ENCODE measurements at regions not wholly inside any gene's neighbourhood (a gene's known extent, or its start where the extent isn't known, plus 50 kb on each side); places are given as distances from the start of the nearest gene placed in this dataset.

- no peak for DNase-seq (ENCODE audit: insufficient read length, low spot score)
- no peak for FAIRE-seq
Observed at GRCh38 chr9:126235336-126236243, 91.0 kb upstream of the MVB12B start.

GRCh38 chr9:126236273-126236672 lies 90.4 kb upstream of the MVB12B start:
- FAIRE-seq: no peak
- DNase-seq (ENCODE audit: insufficient read length, low spot score): no peak

GRCh38 chr9:126238415-126238814 lies 88.2 kb upstream of the MVB12B start:
- DNase-seq (ENCODE audit: insufficient read length, low spot score) (no peak), FAIRE-seq (no peak)

GRCh38 chr9:126239515-126239914 lies 87.1 kb upstream of the MVB12B start:
- FAIRE-seq: no peak

GRCh38 chr9:126240835-126241234 lies 85.8 kb upstream of the MVB12B start:
- FAIRE-seq: no peak

More at GRCh38 chr9:126239515-126239914, 87.1 kb upstream of the MVB12B start:
- DNase-seq (ENCODE audit: insufficient read length, low spot score): no peak

GRCh38 chr9:126248680-126249079 lies 77.9 kb upstream of the MVB12B start:
- no peak for FAIRE-seq

More at GRCh38 chr9:126240835-126241234, 85.8 kb upstream of the MVB12B start:
- DNase-seq (ENCODE audit: insufficient read length, low spot score): no peak

GRCh38 chr9:126261584-126262356 lies 64.9 kb upstream of the MVB12B start:
- FAIRE-seq: no peak
- DNase-seq (ENCODE audit: insufficient read length, low spot score): no peak

More at GRCh38 chr9:126248680-126249079, 77.9 kb upstream of the MVB12B start:
- DNase-seq (ENCODE audit: insufficient read length, low spot score): no peak

- FAIRE-seq (no peak), DNase-seq (ENCODE audit: insufficient read length, low spot score) (no peak)
Observed at GRCh38 chr9:126262738-126263137, 63.9 kb upstream of the MVB12B start.

- FAIRE-seq: no peak
Observed at GRCh38 chr9:126270556-126270955, 56.1 kb upstream of the MVB12B start.

GRCh38 chr9:126275386-126276001 lies 51.1 kb upstream of the MVB12B start:
- FAIRE-seq (no peak), DNase-seq (ENCODE audit: insufficient read length, low spot score) (no peak)

More at GRCh38 chr9:126270556-126270955, 56.1 kb upstream of the MVB12B start:
- no peak for DNase-seq (ENCODE audit: insufficient read length, low spot score)

GRCh38 chr9:126276056-126276728 lies 50.4 kb upstream of the MVB12B start:
- FAIRE-seq (no peak), DNase-seq (ENCODE audit: insufficient read length, low spot score) (no peak)

Data from GM19239 (cell line).